Activated CD8-positive, alpha-beta memory T cell treated with anti-CD3 and anti-CD28 coated beads, Interleukin-2, amount 10 ng/mL, durations not matched to agents 7 days and 5 days (primary cell): ENCODE measurements at regions not wholly inside any gene's neighbourhood (a gene's known extent, or its start where the extent isn't known, plus 50 kb on each side); places are given as distances from the start of the nearest gene placed in this dataset.

Source experiments
- ATAC-seq: fragments of 150-1000 bp; cut with Tn5 transposase; one replicate; pipeline ENCODE4 v1.10.0; 2021; ENCODE audit warnings: moderate library complexity
- CTCF ChIA-PET: fragments of 350-600 bp; sonication (Branson Sonifier 250); formaldehyde crosslinking; loops from one replicate; lab custom pipeline; 2021; ENCODE audit warnings: antibody characterized with exemption; lab: Charles Lee
- DNase-seq: peaks from one replicate; pipeline ENCODE4 v3.0.0-alpha.2; 2020
- H3K27ac Mint-ChIP-seq: one replicate; pipeline ENCODE4 v1.8.0; 2021; ENCODE audit warnings: mild to moderate bottlenecking, mixed read lengths
- H3K27me3 Mint-ChIP-seq: one replicate; pipeline ENCODE4 v1.8.0; 2021; ENCODE audit warnings: mixed read lengths
- H3K36me3 Mint-ChIP-seq: one replicate; pipeline ENCODE4 v1.8.0; 2021; ENCODE audit warnings: mild to moderate bottlenecking, mixed read lengths
- H3K4me1 Mint-ChIP-seq: one replicate; pipeline ENCODE4 v1.8.0; 2021; ENCODE audit warnings: mixed read lengths
- H3K4me3 Mint-ChIP-seq: one replicate; pipeline ENCODE4 v1.8.0; 2021; ENCODE audit warnings: mild to moderate bottlenecking, moderate library complexity, mixed read lengths
- H3K9me3 Mint-ChIP-seq: one replicate; pipeline ENCODE4 v1.8.0; 2022; ENCODE audit warnings: low read depth, mixed read lengths

GRCh38 chr2:189255711-189256110, 76.2 kb upstream of the COL5A2 start:
- CTCF ChIA-PET = no interaction called here
- Mint-ChIP-seq H3K27ac (no peak overlapping the region), H3K36me3 (no peaks in the 10 kb centered on the region), H3K4me1 (no peaks in the 10 kb centered on the region), H3K4me3 (no peak overlapping the region), H3K9me3 (no peaks in the 10 kb centered on the region), H3K27me3 (no peaks in the 10 kb centered on the region)
- ATAC-seq = no peak
- no peak for DNase-seq

GRCh38 chr2:189258616-189259365, 79.2 kb upstream of the COL5A2 start:
- Mint-ChIP-seq H3K9me3 (no peaks in the 10 kb centered on the region), H3K36me3 (no peaks in the 10 kb centered on the region), H3K27ac (no peak overlapping the region), H3K4me3 (no peak overlapping the region), H3K27me3 (no peaks in the 10 kb centered on the region), H3K4me1 (no peaks in the 10 kb centered on the region)
- CTCF ChIA-PET = no interaction called here
- ATAC-seq (no peak), DNase-seq (no peak)

- H3K36me3 Mint-ChIP-seq = no peaks in the 10 kb centered on the region
- no peak for DNase-seq
- CTCF ChIA-PET = no interaction called here
- H3K27ac Mint-ChIP-seq = no peak overlapping the region
- no peaks in the 10 kb centered on the region for H3K4me1 Mint-ChIP-seq
- ATAC-seq = no peak
- H3K4me3 Mint-ChIP-seq = no peak overlapping the region
- H3K9me3 Mint-ChIP-seq = no peaks in the 10 kb centered on the region
- H3K27me3 Mint-ChIP-seq = no peaks in the 10 kb centered on the region
Measured at GRCh38 chr2:189260361-189260814, 80.8 kb upstream of the COL5A2 start.

- ATAC-seq = no peak
- H3K9me3 Mint-ChIP-seq = no peaks in the 10 kb centered on the region
- H3K27me3 Mint-ChIP-seq = no peaks in the 10 kb centered on the region
- H3K27ac Mint-ChIP-seq = no peak overlapping the region
- H3K4me1 Mint-ChIP-seq = no peaks in the 10 kb centered on the region
- no peaks in the 10 kb centered on the region for H3K36me3 Mint-ChIP-seq
- DNase-seq = no peak
- CTCF ChIA-PET = no interaction called here
- no peak overlapping the region for H3K4me3 Mint-ChIP-seq
Measured at GRCh38 chr2:189261431-189261841, 81.9 kb upstream of the COL5A2 start.

GRCh38 chr2:189261916-189262315, 82.4 kb upstream of the COL5A2 start:
- no peaks in the 10 kb centered on the region for H3K9me3 Mint-ChIP-seq
- CTCF ChIA-PET = no interaction called here
- H3K27me3 Mint-ChIP-seq = no peaks in the 10 kb centered on the region
- H3K4me1 Mint-ChIP-seq = no peaks in the 10 kb centered on the region
- DNase-seq (no peak), ATAC-seq (no peak)
- H3K27ac Mint-ChIP-seq = no peak overlapping the region
- H3K36me3 Mint-ChIP-seq = no peaks in the 10 kb centered on the region
- H3K4me3 Mint-ChIP-seq = no peak overlapping the region

GRCh38 chr2:189265696-189266320, 86.2 kb upstream of the COL5A2 start:
- H3K27ac Mint-ChIP-seq = no peak overlapping the region
- H3K4me1 Mint-ChIP-seq = no peaks in the 10 kb centered on the region
- CTCF ChIA-PET = no interaction called here
- H3K36me3 Mint-ChIP-seq = no peaks in the 10 kb centered on the region
- H3K27me3 Mint-ChIP-seq = no peaks in the 10 kb centered on the region
- no peak overlapping the region for H3K4me3 Mint-ChIP-seq
- ATAC-seq = no peak
- no peaks in the 10 kb centered on the region for H3K9me3 Mint-ChIP-seq
- no peak for DNase-seq

GRCh38 chr2:189267491-189267890, 87.9 kb upstream of the COL5A2 start:
- Mint-ChIP-seq H3K4me3 (no peak overlapping the region), H3K4me1 (no peaks in the 10 kb centered on the region), H3K36me3 (no peaks in the 10 kb centered on the region), H3K27me3 (no peaks in the 10 kb centered on the region), H3K9me3 (no peaks in the 10 kb centered on the region), H3K27ac (no peak overlapping the region)
- DNase-seq = no peak
- no peak for ATAC-seq
- CTCF ChIA-PET = no interaction called here

- DNase-seq = no peak
- Mint-ChIP-seq H3K36me3 (no peaks in the 10 kb centered on the region), H3K9me3 (no peaks in the 10 kb centered on the region), H3K27me3 (no peaks in the 10 kb centered on the region), H3K27ac (no peak overlapping the region), H3K4me3 (no peak overlapping the region), H3K4me1 (no peaks in the 10 kb centered on the region)
- CTCF ChIA-PET = no interaction called here
- no peak for ATAC-seq
Measured at GRCh38 chr2:189267925-189268579, 88.5 kb upstream of the COL5A2 start.

- H3K27me3 Mint-ChIP-seq = no peaks in the 10 kb centered on the region
- H3K27ac Mint-ChIP-seq = no peak overlapping the region
- H3K36me3 Mint-ChIP-seq = no peaks in the 10 kb centered on the region
- CTCF ChIA-PET = no interaction called here
- no peak for DNase-seq
- ATAC-seq = no peak
- H3K4me1 Mint-ChIP-seq = no peaks in the 10 kb centered on the region
- no peaks in the 10 kb centered on the region for H3K9me3 Mint-ChIP-seq
- no peak overlapping the region for H3K4me3 Mint-ChIP-seq
Measured at GRCh38 chr2:189268763-189269162, 89.2 kb upstream of the COL5A2 start.

- CTCF ChIA-PET = no interaction called here
- DNase-seq = no peak
- Mint-ChIP-seq H3K9me3 (no peaks in the 10 kb centered on the region), H3K27ac (no peak overlapping the region), H3K4me3 (no peak overlapping the region), H3K27me3 (peaks cover 3% of the 10 kb centered on the region), H3K36me3 (no peaks in the 10 kb centered on the region), H3K4me1 (no peaks in the 10 kb centered on the region)
- ATAC-seq = no peak
Measured at GRCh38 chr2:189273734-189274133, 94.2 kb upstream of the COL5A2 start.

- no peak overlapping the region for H3K27ac Mint-ChIP-seq
- H3K4me3 Mint-ChIP-seq = no peak overlapping the region
- CTCF ChIA-PET = no interaction called here
- ATAC-seq (no peak), DNase-seq (no peak)
- no peaks in the 10 kb centered on the region for H3K9me3 Mint-ChIP-seq
- H3K4me1 Mint-ChIP-seq = no peaks in the 10 kb centered on the region
- no peaks in the 10 kb centered on the region for H3K36me3 Mint-ChIP-seq
- H3K27me3 Mint-ChIP-seq = peaks cover 3% of the 10 kb centered on the region
Measured at GRCh38 chr2:189274361-189274760, 94.8 kb upstream of the COL5A2 start.

- H3K27ac Mint-ChIP-seq = no peak overlapping the region
- no peak for DNase-seq
- CTCF ChIA-PET = no interaction called here
- no peak overlapping the region for H3K4me3 Mint-ChIP-seq
- peaks cover 3% of the 10 kb centered on the region for H3K27me3 Mint-ChIP-seq
- H3K9me3 Mint-ChIP-seq = no peaks in the 10 kb centered on the region
- H3K4me1 Mint-ChIP-seq = no peaks in the 10 kb centered on the region
- ATAC-seq = no peak
- no peaks in the 10 kb centered on the region for H3K36me3 Mint-ChIP-seq
Measured at GRCh38 chr2:189276277-189276676, 96.7 kb upstream of the COL5A2 start.

GRCh38 chr2:189281201-189281600, 101.6 kb upstream of the COL5A2 start:
- ATAC-seq (no peak), DNase-seq (no peak)
- no peak overlapping the region for H3K27ac Mint-ChIP-seq
- H3K27me3 Mint-ChIP-seq = no peaks in the 10 kb centered on the region
- H3K4me3 Mint-ChIP-seq = no peak overlapping the region
- no peaks in the 10 kb centered on the region for H3K36me3 Mint-ChIP-seq
- H3K4me1 Mint-ChIP-seq = no peaks in the 10 kb centered on the region
- CTCF ChIA-PET = no interaction called here
- H3K9me3 Mint-ChIP-seq = no peaks in the 10 kb centered on the region

- H3K27ac Mint-ChIP-seq = no peak overlapping the region
- H3K4me3 Mint-ChIP-seq = no peak overlapping the region
- H3K27me3 Mint-ChIP-seq = no peaks in the 10 kb centered on the region
- no peaks in the 10 kb centered on the region for H3K9me3 Mint-ChIP-seq
- ATAC-seq (no peak), DNase-seq (no peak)
- no peaks in the 10 kb centered on the region for H3K36me3 Mint-ChIP-seq
- CTCF ChIA-PET = no interaction called here
- no peaks in the 10 kb centered on the region for H3K4me1 Mint-ChIP-seq
Measured at GRCh38 chr2:189285349-189285748, 105.8 kb upstream of the COL5A2 start.
